ENCODE measurements at regions not wholly inside any gene's neighbourhood (a gene's known extent, or its start where the extent isn't known, plus 50 kb on each side); places are given as distances from the start of the nearest gene placed in this dataset.

DNA sequence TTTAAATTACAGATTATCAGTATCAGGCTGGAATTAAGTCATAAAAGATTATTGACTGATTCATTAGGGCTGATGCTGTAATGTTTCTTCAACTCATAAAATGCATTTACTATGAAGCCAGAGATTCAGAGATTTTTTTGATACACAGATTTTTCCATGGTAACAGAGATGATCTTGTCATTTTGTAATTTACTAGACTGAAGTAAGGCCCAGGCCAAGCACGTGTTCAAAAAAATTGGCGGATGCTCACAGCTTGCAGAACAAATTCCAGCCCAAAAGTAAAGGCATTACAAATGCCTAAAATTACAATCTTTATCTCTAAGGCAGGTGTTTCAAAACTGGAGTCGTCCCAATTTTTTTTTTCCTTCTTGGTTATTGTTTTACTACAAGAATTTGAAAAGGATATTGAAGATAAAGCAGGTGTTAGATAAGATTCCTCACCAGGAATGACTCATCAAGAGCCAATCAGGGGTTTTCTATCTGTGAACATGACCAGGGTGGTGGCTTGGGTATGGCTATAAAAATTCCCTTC, 78.4 kb upstream of the MEOX2 start:
- peak; percentile 91 for DNase-seq
- Histone ChIP-seq H3K4me3 (ENCODE audit: low read length) (no peak overlapping the region), H3K36me3 (ENCODE audit: control insufficient read depth, insufficient read depth, low read length) (no peaks in the 10 kb centered on the region), H3K27me3 (ENCODE audit: control insufficient read depth, insufficient read depth, low read length) (no peaks in the 10 kb centered on the region), H3K4me1 (ENCODE audit: control insufficient read depth, insufficient read depth, low read length) (no peaks in the 10 kb centered on the region), H3K27ac (ENCODE audit: low read length) (peak overlapping the region; percentile 57), H3K9me3 (replicated peaks; ENCODE audit: control insufficient read depth, low read depth, low read length) (peaks cover 3% of the 10 kb centered on the region)
- no CpG with 5 or more reads among the region's 3 CpGs for WGBS (ENCODE audit: insufficient coverage)

DNA sequence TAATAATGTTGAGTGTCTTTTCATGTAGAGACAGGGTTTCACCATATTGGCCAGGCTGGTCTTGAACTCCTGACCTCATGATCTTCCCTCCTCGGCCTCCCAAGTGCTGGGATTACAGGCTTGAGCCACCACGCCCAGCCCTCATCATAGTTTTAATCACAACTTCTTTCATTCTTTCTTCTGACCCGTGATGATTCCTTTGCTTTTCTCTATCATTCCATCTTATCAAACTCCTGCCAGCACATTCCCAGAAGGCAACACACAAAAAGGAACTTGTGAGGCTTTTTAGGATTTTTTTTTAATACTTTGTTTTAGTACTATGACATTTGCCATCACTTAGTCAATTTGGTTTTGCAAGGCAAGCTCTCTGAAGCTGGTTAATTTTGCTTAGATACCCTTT, 77.5 kb upstream of the MEOX2 start:
- peak; percentile 52 for DNase-seq
- peak overlapping the region; percentile 57 for H3K27ac ChIP-seq (ENCODE audit: low read length)
- H3K4me1 ChIP-seq (ENCODE audit: control insufficient read depth, insufficient read depth, low read length) = no peaks in the 10 kb centered on the region
- 20% methylated on average over 2 of the region's 3 CpGs for WGBS (ENCODE audit: insufficient coverage)
- H3K4me3 ChIP-seq (ENCODE audit: low read length) = no peak overlapping the region
- peaks cover 2% of the 10 kb centered on the region for H3K9me3 ChIP-seq (replicated peaks; ENCODE audit: control insufficient read depth, low read depth, low read length)
- H3K36me3 ChIP-seq (ENCODE audit: control insufficient read depth, insufficient read depth, low read length) = no peaks in the 10 kb centered on the region
- no peaks in the 10 kb centered on the region for H3K27me3 ChIP-seq (ENCODE audit: control insufficient read depth, insufficient read depth, low read length)

DNA sequence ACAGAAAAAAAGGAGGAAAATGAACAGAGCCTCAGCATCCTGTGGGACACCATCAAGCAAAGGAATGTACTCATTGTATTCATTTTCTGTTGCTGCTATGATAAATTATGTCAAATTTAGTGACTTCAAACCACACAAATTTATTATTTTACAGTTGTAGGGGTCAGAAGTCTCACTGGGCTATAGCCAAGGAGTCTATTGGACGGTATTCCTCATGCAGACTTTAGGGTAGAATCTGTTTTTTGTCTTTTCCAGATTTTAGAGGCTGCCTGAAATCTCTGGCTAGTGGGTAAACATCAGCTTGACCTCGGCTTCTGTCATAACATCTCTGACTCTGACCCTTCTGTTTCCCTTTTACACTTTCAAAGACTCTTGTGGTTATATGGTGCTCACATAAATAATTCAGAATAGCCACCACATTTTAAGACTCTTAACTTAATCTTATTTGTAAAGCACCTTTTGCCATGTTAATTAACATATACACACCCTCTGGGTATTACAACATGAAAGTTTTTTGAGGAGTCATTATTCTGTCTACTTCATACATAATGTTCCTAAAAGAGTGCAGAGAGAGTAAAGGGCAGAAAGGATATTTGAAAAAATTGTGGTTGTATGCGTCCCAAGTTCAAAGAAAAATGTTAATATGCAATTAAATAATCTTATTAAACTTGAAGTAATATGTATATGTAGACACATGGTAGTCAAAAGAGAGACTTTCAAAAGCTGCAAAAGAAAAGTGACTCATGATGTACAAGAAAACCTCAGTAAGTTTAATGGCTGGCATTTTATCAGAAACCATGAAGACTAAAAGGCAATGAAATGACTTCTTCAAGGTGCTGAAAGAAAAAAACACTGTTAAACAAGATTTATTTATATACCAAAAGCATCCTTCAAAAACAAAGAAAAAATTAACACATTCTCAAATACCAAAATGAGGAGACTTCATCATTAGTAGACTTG, 70.8 kb upstream of the MEOX2 start:
- Histone ChIP-seq H3K27me3 (ENCODE audit: control insufficient read depth, insufficient read depth, low read length) (no peaks in the 10 kb centered on the region), H3K9me3 (replicated peaks; ENCODE audit: control insufficient read depth, low read depth, low read length) (peaks cover 7% of the 10 kb centered on the region), H3K4me3 (ENCODE audit: low read length) (no peak overlapping the region), H3K27ac (ENCODE audit: low read length) (no peak overlapping the region), H3K36me3 (ENCODE audit: control insufficient read depth, insufficient read depth, low read length) (no peaks in the 10 kb centered on the region), H3K4me1 (ENCODE audit: control insufficient read depth, insufficient read depth, low read length) (no peaks in the 10 kb centered on the region)
- peak; percentile 43 for DNase-seq
- WGBS (ENCODE audit: insufficient coverage) = no CpG with 5 or more reads among the region's 3 CpGs

GRCh38 chr7:15755061-15755460, 68.6 kb upstream of the MEOX2 start:
- peaks cover 7% of the 10 kb centered on the region for H3K9me3 ChIP-seq (replicated peaks; ENCODE audit: control insufficient read depth, low read depth, low read length)
- H3K4me3 ChIP-seq (ENCODE audit: low read length) = no peak overlapping the region
- DNase-seq = no peak
- H3K27ac ChIP-seq (ENCODE audit: low read length) = no peak overlapping the region
- WGBS (ENCODE audit: insufficient coverage) = no CpG with 5 or more reads among the region's 2 CpGs
- H3K4me1 ChIP-seq (ENCODE audit: control insufficient read depth, insufficient read depth, low read length) = no peaks in the 10 kb centered on the region
- no peaks in the 10 kb centered on the region for H3K36me3 ChIP-seq (ENCODE audit: control insufficient read depth, insufficient read depth, low read length)
- no peaks in the 10 kb centered on the region for H3K27me3 ChIP-seq (ENCODE audit: control insufficient read depth, insufficient read depth, low read length)

- Histone ChIP-seq H3K27ac (ENCODE audit: low read length) (peak overlapping the region; percentile 25), H3K36me3 (ENCODE audit: control insufficient read depth, insufficient read depth, low read length) (no peaks in the 10 kb centered on the region), H3K4me3 (ENCODE audit: low read length) (no peak overlapping the region), H3K4me1 (ENCODE audit: control insufficient read depth, insufficient read depth, low read length) (no peaks in the 10 kb centered on the region), H3K27me3 (ENCODE audit: control insufficient read depth, insufficient read depth, low read length) (no peaks in the 10 kb centered on the region), H3K9me3 (replicated peaks; ENCODE audit: control insufficient read depth, low read depth, low read length) (peaks cover 7% of the 10 kb centered on the region)
- DNase-seq = peak; percentile 85
- WGBS (ENCODE audit: insufficient coverage) = no CpG with 5 or more reads among the region's 1 CpG
Observed at GRCh38 chr7:15753887-15754579, 67.5 kb upstream of the MEOX2 start.

DNA sequence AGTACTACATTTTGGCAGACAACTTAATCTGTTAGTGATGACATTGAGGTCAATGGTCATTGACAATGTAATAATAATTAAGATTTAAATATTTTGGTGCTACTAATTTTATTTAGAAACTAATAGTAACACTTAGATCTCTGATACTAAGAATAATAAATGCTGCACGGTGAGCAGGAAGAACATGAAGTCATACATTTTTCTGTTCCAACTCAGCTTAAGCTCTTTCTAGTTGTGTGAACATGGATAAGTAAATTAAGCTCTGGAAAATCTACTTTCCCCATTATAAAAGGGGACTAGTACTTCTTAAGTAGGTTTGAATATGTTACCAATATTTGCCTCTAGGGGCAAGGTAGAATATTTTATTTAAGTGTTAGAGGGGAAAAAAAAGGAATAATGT, 65.9 kb upstream of the MEOX2 start:
- peaks cover 7% of the 10 kb centered on the region for H3K9me3 ChIP-seq (replicated peaks; ENCODE audit: control insufficient read depth, low read depth, low read length)
- H3K4me1 ChIP-seq (ENCODE audit: control insufficient read depth, insufficient read depth, low read length) = no peaks in the 10 kb centered on the region
- H3K27me3 ChIP-seq (ENCODE audit: control insufficient read depth, insufficient read depth, low read length) = no peaks in the 10 kb centered on the region
- peak overlapping the region; percentile 83 for H3K27ac ChIP-seq (ENCODE audit: low read length)
- H3K36me3 ChIP-seq (ENCODE audit: control insufficient read depth, insufficient read depth, low read length) = no peaks in the 10 kb centered on the region
- no CpG with 5 or more reads among the region's 1 CpG for WGBS (ENCODE audit: insufficient coverage)
- H3K4me3 ChIP-seq (ENCODE audit: low read length) = no peak overlapping the region
- peak; percentile 68 for DNase-seq

DNA sequence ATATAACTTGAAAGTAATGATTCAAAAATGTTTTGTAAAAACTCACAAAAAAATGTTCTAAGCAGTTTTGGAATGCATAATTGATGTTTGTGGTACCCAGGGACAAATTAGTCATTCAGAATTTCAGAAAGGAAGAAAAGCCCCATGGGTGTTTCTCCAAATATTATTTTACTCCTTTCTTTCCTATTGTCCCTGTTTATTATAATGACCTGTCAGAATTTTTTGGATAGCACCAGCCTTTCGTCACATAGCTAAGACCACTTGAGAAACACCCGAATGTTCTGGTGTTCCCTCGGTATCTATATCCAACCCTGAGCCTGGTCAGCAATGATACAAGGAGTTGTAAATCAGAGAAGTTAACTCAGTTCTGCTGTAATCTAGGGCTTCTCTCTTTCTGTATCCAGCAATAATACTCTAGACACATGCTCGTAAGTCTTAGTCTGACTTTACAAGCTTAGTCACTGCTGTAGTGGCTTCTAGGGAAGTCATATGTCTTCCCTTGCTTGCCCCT, 64.8 kb upstream of the MEOX2 start:
- DNase-seq = peak; percentile 95
- Histone ChIP-seq H3K4me1 (ENCODE audit: control insufficient read depth, insufficient read depth, low read length) (no peaks in the 10 kb centered on the region), H3K36me3 (ENCODE audit: control insufficient read depth, insufficient read depth, low read length) (no peaks in the 10 kb centered on the region), H3K4me3 (ENCODE audit: low read length) (no peak overlapping the region), H3K9me3 (replicated peaks; ENCODE audit: control insufficient read depth, low read depth, low read length) (peaks cover 6% of the 10 kb centered on the region), H3K27me3 (ENCODE audit: control insufficient read depth, insufficient read depth, low read length) (no peaks in the 10 kb centered on the region), H3K27ac (ENCODE audit: low read length) (peak overlapping the region; percentile 83)
- WGBS (ENCODE audit: insufficient coverage) = no CpG with 5 or more reads among the region's 4 CpGs

DNA sequence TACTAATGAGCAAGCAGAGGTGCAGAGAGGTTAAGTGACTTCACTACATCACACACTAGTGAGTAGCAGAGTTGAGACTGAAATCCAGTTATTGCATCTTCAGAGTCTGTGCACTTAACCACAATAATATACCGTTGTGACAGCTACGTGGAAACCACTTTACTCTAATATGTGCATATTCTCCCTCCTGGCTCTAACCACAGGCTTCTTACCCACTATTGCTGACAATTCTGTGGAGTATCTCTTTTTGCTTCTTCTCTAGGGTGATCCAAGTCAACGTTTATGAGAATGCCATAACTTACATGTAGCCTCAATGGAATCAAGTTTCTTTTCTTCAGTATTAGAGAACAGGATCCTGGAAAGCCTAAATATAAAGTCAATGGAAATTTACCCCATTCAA, 64.2 kb upstream of the MEOX2 start:
- no CpG with 5 or more reads among the region's 3 CpGs for WGBS (ENCODE audit: insufficient coverage)
- H3K4me3 ChIP-seq (ENCODE audit: low read length) = no peak overlapping the region
- H3K27me3 ChIP-seq (ENCODE audit: control insufficient read depth, insufficient read depth, low read length) = no peaks in the 10 kb centered on the region
- H3K27ac ChIP-seq (ENCODE audit: low read length) = peak overlapping the region; percentile 83
- no peaks in the 10 kb centered on the region for H3K36me3 ChIP-seq (ENCODE audit: control insufficient read depth, insufficient read depth, low read length)
- no peaks in the 10 kb centered on the region for H3K4me1 ChIP-seq (ENCODE audit: control insufficient read depth, insufficient read depth, low read length)
- H3K9me3 ChIP-seq (replicated peaks; ENCODE audit: control insufficient read depth, low read depth, low read length) = peaks cover under 1% of the 10 kb centered on the region
- no peak for DNase-seq

GRCh38 chr7:15749631-15750030, 63.1 kb upstream of the MEOX2 start:
- no peaks in the 10 kb centered on the region for H3K9me3 ChIP-seq (replicated peaks; ENCODE audit: control insufficient read depth, low read depth, low read length)
- 85% methylated on average over 2 of the region's 3 CpGs for WGBS (ENCODE audit: insufficient coverage)

DNA sequence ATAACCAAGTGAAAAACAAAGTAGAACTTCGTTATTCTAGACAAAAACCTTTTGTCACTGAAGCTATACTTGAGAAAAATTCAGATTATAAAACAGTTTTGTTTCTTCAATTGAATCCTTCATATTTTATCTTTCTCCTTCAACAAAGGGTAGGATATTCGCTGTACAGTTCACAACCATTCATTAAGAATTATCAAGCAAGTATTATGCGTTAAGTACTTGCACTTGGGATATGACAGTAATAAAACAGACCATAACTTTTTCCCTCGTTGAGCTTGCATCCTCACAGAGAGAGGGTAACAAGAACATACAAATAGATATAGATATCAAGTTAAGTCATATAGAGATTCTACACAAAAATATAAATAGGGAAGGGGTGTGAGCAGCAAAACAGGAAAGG, 61.2 kb upstream of the MEOX2 start:
- Histone ChIP-seq H3K36me3 (ENCODE audit: control insufficient read depth, insufficient read depth, low read length) (no peaks in the 10 kb centered on the region), H3K27ac (ENCODE audit: low read length) (no peak overlapping the region), H3K4me1 (ENCODE audit: control insufficient read depth, insufficient read depth, low read length) (no peaks in the 10 kb centered on the region), H3K9me3 (replicated peaks; ENCODE audit: control insufficient read depth, low read depth, low read length) (no peaks in the 10 kb centered on the region), H3K4me3 (ENCODE audit: low read length) (no peak overlapping the region), H3K27me3 (ENCODE audit: control insufficient read depth, insufficient read depth, low read length) (no peaks in the 10 kb centered on the region)
- no peak for DNase-seq
- no CpG with 5 or more reads among the region's 4 CpGs for WGBS (ENCODE audit: insufficient coverage)

More at GRCh38 chr7:15749631-15750030, 63.1 kb upstream of the MEOX2 start:
- H3K4me3 ChIP-seq (ENCODE audit: low read length) = no peak overlapping the region
- H3K36me3 ChIP-seq (ENCODE audit: control insufficient read depth, insufficient read depth, low read length) = no peaks in the 10 kb centered on the region
- H3K27ac ChIP-seq (ENCODE audit: low read length) = no peak overlapping the region
- DNase-seq = no peak
- H3K4me1 ChIP-seq (ENCODE audit: control insufficient read depth, insufficient read depth, low read length) = no peaks in the 10 kb centered on the region
- H3K27me3 ChIP-seq (ENCODE audit: control insufficient read depth, insufficient read depth, low read length) = no peaks in the 10 kb centered on the region

Data from muscle of leg (tissue), 3 donors.